HG02678 (cell line): ENCODE measurements at regions not wholly inside any gene's neighbourhood (a gene's known extent, or its start where the extent isn't known, plus 50 kb on each side); places are given as distances from the start of the nearest gene placed in this dataset.
"Not testable (repeated sequence)": the region's sequence is repeated elsewhere in the genome, so short reads cannot be mapped to it uniquely, and the experiment has no call there.

Source experiments
- ATAC-seq: cut with Tn5 transposase; IDR thresholded peaks from one replicate; pipeline ENCODE4 v1.9.1; 2021; ENCODE audit warnings: mild to moderate bottlenecking, moderate library complexity; ENCODE audit not compliant: unreplicated experiment

DNA sequence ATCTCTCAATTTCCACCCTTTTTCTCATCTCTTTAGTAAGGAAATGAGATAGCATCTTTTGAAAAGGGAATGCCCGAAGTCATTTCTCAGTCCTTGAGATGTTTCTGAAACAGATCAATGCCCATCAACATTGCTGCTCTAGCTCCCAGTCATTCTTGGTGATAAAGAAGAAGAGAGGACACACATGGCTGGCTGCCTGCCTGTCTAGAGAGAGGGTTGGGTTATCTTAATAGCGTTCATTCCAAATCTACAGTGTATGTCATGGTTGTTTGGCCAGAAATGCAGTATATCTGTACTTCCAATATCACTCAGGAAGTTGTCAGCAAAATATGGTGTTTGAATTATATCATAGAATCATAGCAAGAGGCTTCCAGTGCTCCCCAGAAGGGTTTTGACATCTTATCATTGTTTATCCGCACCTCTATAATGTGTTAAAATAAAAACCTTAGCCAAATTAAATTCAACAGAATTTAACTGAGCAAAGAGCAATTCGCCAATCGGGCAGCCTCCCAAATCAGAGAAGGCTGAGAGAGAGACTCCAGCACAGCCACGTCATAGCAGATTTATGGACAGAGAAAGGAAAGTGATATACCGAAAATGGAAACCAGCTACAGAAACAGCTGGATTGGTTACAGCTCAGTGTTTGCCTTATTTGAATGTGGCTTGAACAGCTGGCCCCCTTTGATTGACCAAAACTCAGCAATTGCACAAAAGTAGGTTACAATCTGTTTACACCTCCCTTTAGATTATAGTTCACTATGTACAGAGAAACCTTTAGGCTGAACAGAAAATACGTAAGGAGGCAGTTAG, 321.0 kb upstream of the FRG1 start:
- not testable (repeated sequence) for ATAC-seq

DNA sequence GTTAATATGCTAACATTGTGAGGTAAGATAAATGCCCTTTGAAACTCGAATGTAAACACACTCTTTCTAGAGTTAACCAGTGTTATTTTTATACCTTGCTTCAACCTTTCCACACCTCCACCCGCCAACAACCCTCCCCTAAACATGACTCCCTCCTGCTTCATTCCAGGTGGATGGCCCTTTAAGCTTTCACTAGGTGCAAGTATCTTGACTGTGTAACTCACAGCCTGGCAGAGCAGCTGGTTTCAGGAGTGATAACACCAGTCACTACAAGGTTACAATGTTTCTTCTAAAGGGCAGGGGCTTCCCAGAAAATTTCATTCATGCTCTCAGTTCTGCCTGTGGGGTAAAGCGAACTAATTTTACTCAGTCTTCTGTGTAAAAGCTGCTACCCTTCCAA, 318.1 kb upstream of the FRG1 start:
- ATAC-seq, result not testable (repeated sequence)

DNA sequence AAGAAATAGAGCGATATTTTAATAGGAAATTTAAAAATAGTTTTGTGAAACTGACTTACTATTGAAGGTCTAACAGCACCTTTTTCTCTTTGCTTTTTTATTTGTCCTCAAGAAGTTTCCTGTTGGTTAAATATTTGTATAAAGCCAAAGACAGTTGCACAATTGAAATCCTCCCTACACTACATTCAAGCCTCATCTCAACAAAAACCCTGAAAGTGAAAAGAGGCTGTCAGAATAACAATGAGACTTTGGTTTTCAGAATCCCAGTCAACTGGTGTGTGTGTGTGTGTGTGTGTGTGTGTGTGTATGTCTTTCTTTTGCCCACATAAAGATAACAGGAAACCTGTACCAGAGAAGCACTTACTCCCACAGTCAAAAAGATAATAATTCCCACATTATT, 313.6 kb upstream of the FRG1 start:
- ATAC-seq, result not testable (repeated sequence)

DNA sequence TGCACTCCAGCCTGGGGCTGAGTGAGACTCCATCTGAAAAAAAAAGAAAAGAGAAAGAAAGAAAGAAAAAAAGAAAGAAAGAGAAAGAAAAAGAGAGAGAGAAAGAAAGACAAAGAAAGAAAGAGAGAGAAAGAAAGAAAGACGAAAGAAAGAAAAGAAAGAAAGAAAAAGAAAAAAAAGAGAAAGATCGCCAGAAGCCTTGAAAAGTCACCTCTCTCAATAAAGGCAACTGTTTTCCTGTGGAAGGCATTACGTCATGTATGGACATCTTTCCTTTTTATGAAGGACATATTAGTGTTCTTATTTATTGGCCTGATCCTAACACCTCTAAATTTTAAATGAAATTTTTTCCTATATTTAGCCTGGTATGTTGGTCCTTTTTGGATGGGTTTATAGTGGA, 310.9 kb upstream of the FRG1 start:
- not testable (repeated sequence) for ATAC-seq

DNA sequence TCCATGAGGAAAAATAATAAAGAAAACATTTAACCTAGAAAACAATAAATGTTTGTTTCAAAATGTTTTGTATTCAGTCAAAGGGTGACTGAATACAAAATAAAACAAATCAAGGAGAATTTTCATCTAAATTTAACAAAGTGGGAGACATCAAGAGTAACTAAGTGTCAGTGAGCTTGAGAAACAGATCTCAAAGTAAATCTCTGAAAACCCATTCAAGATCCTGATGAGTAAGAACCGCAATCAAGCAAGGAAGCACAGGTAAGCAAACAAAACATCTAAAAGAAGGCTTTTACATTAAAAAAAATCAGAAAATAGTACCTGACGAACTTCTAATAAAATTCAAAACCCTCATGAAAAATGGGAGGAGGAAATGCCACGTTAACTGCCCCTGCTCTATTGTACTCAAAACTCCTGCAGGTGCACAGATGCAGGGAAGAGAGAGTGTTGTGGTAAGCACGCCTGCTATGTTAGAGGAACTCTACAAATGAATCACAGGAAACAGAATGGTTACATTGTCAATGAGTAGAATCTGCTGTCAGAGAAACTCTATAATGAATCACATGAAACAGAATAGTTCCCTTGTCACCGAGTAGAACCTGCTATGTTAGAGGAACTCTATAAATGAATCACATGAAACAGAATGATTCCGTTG, 309.6 kb upstream of the FRG1 start:
- not testable (repeated sequence) for ATAC-seq

DNA sequence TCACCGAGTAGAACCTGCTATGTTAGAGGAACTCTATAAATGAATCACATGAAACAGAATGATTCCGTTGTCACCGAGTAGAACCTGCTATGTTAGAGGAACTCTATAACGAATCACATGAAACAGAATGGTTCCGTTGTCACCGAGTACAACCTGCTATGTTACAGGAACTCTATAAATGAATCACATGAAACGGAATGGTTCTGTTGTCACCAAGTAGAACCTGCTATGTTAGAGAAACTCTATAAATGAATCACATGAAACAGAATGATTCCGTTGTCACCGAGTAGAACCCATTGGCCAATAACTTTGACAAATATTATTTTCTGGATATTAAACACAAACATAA, 309.1 kb upstream of the FRG1 start:
- ATAC-seq, result not testable (repeated sequence)

DNA sequence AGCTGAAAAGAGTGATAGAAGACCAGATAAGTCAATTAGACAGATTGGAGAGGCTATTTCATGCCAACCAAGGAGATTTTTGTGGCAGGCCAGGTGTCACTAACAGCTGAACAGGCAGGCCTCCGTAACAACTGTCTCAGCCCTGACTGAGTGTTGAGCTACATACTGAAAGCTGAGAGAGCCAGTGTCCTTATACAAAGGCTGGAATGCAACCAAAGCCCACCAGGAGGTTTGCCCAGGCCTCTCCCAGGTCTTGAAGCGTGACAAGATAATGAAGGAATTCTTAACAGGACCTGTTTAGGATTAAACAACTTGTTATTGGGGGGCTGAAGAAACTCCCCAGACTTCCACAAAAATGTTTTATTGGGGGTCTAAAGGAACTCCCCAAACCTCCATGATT, 290.2 kb upstream of the FRG1 start:
- not testable (repeated sequence) for ATAC-seq

DNA sequence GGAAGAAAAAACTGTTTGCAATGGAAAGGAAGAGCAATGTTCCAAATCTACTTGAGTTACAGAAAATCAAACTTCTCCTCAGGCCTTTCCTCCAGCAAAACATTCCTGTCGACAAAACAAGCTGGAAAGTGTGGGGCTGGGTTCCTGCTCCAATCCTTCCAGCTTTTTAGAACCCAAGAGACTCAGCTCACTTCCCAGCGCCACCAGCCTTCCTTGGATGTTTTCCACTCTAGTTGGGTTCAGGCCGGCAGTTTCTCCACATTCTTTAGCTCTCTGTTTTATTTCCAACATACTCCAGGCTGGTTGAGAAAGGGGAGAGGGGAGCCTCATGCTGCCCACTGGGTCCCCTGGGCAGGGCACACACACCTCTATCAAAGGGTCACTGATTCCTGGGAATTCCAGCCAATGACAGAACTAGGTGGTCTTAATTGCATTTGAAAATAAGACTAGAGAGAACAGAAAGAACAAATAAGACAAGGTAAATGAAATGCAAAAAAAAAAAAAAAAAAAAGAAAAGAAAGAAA, 287.5 kb upstream of the FRG1 start:
- ATAC-seq, result not testable (repeated sequence)

DNA sequence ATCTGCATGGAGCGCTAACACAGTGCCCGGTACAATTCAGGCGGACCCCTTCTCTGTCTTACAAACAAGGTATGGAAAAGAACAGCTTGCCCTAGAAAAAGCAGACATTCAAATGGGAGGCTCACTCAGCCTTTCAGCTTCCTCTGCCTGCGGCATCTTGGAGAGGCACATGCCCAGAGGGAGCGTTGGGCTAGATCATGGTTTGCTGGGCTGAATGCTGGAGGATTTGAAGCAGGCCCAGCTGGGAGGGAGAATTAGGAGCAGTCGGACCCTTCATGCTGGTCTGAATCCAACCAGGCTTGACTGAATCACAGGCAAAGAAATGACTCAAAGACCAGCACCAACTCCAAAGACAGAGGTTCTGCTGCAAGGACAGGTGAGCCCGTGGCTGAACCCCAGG, 286.7 kb upstream of the FRG1 start:
- not testable (repeated sequence) for ATAC-seq

DNA sequence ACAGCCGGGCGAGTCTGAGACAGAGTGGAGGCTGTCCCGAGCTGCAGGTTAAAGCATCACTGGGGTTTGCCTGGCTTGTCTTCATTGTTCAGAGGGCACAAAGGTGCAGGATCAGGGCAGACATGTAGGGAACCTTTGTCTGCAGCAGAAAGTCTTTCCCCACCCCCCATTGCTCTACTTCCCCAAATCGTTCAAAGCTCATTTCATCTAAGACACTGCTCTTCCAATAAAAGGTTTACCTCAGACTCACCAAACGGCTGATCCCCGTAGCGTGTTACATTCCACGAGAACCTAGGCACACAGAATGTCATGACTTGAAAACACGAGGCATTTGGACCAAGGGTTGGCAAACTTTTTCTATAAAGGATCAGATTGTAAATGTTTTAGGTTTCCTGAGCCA, 286.3 kb upstream of the FRG1 start:
- ATAC-seq, result not testable (repeated sequence)

DNA sequence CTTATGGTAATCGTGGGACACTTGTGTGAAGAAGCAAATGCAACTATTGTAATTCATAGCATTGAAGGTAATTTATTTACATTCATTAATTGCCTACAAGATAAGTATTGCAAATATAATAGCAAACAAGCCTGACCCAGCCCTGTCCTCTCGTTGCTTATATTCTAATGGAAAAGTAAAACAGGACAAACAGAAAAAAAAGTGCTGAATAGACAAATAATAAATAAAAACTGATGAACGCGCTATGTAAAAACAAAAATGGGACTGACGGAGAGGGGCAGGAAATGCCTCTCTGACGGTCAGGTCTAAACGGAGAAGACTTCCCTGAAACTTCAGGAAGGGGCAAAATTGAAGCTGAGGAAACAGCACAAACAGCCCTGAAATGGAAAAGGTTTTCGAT, 284.9 kb upstream of the FRG1 start:
- ATAC-seq, result not testable (repeated sequence)

DNA sequence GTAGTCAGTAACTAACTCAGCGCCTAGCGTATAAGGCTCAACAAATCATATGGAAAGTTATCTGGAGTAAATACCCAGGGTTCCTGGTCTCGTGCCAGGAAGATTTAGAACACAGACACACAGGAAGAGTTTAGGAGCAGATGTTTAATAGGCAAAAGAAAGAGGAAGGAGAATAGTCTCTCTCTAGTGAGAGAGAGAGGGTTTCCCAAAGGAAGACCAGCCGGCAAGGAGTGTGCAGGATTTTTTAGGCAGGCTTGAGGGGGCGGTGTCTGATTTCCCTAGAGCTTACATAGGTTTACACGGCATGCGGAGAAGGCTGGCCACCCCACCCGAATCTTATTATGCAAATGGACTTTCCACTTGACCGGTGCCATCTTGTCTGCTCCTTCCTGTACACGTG, 284.0 kb upstream of the FRG1 start:
- ATAC-seq, result no peak

DNA sequence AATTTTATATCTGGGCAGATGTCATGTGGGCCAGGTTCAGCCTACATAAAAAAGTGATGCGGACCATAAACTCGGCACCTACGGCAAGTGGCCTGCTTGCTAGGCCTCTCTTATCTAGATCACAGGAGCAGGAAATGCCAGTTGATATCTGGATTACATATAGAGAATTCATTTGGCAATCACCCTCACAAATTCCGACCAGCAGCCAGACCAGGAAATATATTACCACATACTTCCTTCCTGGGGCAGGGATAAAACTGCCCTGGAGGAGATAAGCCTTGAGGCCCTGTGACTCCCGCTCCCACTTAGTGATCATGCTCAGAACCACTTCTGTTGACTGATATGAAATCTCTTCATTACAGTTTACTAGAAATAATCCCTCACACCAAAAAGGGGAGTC, 282.4 kb upstream of the FRG1 start:
- ATAC-seq, result not testable (repeated sequence)

DNA sequence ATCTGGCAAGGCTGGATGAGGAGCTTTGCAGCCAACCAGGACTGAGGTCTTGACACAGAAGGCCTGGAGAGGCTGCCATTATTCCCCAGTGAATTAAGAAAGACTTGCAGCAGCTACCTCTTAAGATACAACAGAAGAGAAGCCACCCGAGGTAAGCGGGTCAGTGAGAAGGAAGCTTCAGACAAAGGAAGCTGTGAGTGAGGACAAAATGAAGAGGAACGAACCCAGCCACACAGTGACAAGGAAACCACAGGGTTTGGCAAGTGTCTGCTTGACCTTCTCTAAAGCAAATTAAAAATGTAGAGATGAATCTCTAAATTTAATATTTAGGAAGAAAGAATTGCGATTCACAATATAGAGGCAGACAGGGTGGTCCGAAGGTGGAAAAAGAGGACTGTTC, 281.8 kb upstream of the FRG1 start:
- not testable (repeated sequence) for ATAC-seq

DNA sequence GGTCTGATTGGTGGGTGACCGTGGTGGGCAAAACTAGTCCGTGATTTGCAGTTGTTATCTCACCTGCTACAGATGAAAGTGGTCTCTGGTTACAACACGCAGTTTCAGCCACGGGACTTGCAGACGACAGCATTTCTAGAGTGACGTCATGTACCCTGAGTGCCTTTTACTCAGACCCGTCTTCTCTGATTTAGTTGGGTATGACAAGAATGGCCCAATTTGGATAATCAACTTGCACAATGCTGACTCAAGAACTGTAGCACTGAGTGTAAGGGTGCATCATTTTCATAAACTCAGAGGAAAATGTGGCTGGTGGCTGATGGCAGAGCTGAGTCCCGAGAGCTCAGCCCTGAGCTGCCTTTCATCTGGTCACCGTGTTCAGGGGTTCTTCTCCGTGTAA, 281.4 kb upstream of the FRG1 start:
- no peak for ATAC-seq

DNA sequence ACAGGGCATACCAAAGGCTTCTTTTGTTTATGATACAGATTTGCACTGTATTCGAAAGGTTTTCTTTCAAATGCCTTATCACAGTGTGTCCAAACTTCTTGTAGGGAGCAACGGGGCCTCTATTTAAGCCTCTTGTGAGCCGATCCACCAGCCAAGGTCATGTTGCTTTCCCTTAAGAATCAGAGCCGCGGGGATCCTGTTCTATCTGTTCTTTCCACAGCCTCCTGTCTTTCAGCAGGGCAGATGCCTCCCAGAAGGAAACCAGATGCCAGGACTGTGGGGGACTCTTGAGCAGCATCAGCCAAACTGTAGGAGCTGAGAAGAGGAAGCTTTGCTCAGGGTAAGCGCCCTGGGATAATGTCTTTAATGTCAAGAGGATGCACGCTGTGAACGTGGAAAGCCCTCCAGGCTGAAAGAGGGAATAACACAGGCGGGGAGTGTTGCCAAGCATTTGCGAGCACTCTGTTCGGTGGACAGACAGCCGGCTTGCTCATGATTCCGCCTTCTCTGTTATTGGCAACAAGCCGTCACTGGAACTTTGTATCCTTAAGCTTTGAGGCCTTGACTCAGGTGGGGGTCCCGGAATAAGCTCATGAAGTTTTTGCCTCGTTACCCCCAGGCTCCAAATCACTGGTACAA, 279.8 kb upstream of the FRG1 start:
- no peak for ATAC-seq

DNA sequence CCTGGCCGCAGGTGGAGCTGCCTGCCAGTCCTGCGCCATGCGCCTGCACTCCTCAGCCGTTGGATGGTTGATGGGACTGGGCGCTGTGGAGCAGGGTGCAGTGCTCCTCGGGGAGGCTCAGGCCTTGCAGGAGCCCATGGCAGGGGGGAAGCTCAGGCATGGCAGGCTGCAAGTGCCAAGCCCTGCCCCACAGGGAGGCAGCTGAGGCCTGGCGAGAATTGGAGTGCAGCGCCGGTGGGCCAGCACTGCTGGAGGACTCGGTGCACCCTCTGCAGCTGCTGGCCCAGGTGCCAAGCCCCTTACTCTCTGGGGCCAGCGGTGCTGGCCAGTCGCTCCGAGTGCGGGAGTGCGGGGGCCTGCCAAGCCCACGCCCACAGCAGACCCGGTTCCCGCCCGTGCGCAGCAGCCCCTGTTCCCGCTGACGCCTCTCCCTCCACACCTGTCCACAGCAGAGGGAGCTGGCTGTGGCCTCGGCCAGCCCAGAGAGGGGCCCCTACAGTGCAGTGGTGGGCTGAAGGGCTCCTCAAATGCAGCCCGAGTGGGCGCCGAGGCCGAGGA, 275.9 kb upstream of the FRG1 start:
- ATAC-seq, result no peak

DNA sequence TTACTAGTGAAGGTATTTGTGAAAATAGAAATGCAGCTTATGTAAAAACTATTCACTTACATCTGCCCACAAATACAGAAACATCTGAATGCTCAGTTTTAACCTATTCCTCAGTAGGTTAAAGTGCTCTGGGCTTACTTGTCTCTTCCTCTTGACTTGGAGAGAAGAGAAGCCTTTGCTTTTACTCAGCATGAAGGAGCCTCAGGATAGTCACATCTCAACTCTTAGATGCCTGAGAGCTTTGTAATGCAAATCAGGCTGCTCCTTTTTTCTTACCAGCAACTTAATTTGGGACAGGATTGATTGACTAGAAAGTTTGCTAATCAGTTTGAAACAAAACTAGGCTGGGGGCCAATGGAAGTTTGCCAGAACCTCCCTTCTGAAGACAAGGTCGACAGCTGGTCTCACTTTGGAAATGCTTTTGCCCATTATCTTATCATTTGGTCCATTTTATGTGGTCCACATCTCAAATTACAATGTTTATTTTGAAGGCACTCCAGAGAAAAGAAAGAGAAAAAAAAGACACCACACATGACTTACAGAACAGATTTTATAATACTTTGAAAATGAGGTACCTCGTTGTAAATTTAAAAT, 274.9 kb upstream of the FRG1 start:
- ATAC-seq, result not testable (repeated sequence)

DNA sequence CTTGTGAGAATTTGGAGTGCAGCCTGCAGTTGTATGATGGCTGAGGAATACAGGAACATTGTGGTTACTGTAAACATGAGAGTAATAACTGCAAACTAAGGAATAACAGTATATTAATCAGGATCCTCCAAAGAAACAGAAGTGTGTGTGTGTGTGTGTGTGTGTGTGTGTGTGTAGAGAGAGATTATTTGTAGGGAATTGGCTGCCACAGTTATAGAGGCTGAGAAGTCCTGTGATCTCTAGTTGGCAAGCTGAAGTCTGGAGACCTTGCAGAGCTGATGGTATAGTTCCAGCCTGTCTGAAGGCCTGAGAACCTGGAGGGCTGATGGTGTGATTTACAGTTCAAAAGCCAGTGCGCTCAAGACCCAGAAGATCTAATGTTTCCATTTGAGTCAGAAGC, 273.3 kb upstream of the FRG1 start:
- not testable (repeated sequence) for ATAC-seq

DNA sequence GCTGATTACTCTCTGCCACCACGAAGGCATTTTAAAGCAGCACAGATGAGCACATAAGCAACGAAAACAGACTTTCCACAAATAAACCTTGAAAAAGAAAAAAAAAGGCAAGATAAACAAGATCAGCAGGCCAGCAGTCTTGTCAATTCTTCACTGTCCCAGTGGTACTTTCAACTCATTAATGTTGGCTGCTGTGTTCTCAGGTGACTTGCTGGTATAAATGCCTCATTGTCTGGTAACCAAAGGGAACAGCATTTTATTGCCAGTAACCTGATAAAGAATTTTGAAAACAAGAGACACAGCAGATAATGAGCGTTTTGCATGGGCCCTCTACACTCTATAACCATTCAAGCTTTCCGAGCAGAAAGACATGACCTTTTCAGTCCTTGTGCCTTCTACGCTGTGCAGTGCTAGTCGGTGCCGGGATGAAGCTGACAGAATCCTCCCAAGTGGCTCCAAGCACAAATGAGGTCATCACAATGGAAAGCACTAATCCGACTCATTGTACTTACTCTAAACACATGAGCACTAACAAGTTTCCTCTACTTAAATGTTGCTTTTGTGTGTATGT, 242.9 kb upstream of the FRG1 start:
- not testable (repeated sequence) for ATAC-seq

DNA sequence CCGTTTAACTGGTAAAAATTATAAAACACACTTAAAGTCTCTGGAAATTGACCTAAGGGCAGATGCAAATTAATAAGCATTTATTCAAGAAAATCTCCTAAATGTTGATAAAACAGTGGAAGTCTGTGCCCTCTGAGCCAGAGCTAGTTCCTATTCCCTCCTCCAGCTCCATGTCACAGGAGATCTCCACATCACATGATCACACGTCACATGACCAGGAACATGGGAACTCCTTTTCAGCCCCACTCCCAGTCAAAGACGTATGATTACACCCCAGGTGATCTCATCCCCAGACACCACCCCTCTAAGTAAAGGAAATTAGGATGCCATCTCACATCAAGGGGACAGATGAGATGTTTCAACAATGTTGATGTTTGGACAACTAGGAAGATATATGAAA, 237.7 kb upstream of the FRG1 start:
- not testable (repeated sequence) for ATAC-seq
